Neural progenitor cell (in vitro differentiated cells): ENCODE measurements at regions not wholly inside any gene's neighbourhood (a gene's known extent, or its start where the extent isn't known, plus 50 kb on each side); places are given as distances from the start of the nearest gene placed in this dataset.

Experiments used
- EZH2 ChIP-seq: fragments of 200-600 bp; sonication (generic); IDR thresholded peaks from 2 replicates; pipeline ENCODE4 v1.6.1; 2017; ENCODE audit warnings: antibody characterized with exemption, mild to moderate bottlenecking, moderate library complexity
- EZH2phosphoT487 ChIP-seq: fragments of 200-600 bp; sonication (generic); IDR thresholded peaks from 2 replicates; pipeline ENCODE4 v1.6.1; 2017; ENCODE audit warnings: antibody characterized with exemption
- TF ChIP-seq, protein P1 (sequence below): fragments of 200-600 bp; sonication (generic); IDR thresholded peaks from 2 replicates; pipeline ENCODE4 v1.5.1; 2017; ENCODE audit warnings: antibody characterized with exemption, mild to moderate bottlenecking

DNA sequence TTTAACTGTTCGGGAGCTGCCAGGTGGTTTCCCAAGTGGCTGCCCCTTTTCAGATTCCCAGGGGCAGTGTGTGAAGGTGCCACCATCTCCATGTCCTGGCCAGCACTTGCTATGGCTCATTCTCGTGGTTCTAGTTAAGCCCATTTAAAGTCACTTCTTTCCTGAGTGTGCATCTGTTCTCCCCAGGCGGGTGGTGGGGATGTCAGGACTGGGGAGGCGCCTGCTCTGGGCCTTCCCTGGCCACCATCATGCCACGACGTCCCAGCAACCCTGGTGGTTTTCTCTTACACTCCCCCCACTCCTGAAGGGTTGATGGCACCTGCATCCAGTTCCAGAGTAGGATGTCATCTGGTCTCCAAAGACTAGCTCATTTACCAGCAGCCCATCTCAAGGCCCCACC is 56.8 kb upstream of the TAMM41 start:
- TF ChIP-seq, protein P1, sequence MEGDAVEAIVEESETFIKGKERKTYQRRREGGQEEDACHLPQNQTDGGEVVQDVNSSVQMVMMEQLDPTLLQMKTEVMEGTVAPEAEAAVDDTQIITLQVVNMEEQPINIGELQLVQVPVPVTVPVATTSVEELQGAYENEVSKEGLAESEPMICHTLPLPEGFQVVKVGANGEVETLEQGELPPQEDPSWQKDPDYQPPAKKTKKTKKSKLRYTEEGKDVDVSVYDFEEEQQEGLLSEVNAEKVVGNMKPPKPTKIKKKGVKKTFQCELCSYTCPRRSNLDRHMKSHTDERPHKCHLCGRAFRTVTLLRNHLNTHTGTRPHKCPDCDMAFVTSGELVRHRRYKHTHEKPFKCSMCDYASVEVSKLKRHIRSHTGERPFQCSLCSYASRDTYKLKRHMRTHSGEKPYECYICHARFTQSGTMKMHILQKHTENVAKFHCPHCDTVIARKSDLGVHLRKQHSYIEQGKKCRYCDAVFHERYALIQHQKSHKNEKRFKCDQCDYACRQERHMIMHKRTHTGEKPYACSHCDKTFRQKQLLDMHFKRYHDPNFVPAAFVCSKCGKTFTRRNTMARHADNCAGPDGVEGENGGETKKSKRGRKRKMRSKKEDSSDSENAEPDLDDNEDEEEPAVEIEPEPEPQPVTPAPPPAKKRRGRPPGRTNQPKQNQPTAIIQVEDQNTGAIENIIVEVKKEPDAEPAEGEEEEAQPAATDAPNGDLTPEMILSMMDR, result no peak
- no peak for TF ChIP-seq EZH2
- no peak for TF ChIP-seq EZH2phosphoT487
